ENCODE measurements at regions not wholly inside any gene's neighbourhood (a gene's known extent, or its start where the extent isn't known, plus 50 kb on each side); places are given as distances from the start of the nearest gene placed in this dataset.
"Not testable (repeated sequence)": the region's sequence is repeated elsewhere in the genome, so short reads cannot be mapped to it uniquely, and the experiment has no call there.

- no peak for DNase-seq
Measured at GRCh38 chr2:16227811-16228462, 287.6 kb downstream of the MYCN start.

GRCh38 chr2:16226943-16227664 is 286.8 kb downstream of the MYCN start:
- no peak for DNase-seq

GRCh38 chr2:16226381-16226780 is 286.0 kb downstream of the MYCN start:
- no peak for DNase-seq

- no peak for DNase-seq
Measured at GRCh38 chr2:16225545-16225944, 285.2 kb downstream of the MYCN start.

GRCh38 chr2:16225071-16225470 is 284.7 kb downstream of the MYCN start:
- DNase-seq: no peak

GRCh38 chr2:16224298-16225045 is 284.1 kb downstream of the MYCN start:
- DNase-seq: no peak

GRCh38 chr2:16223841-16224177 is 283.5 kb downstream of the MYCN start:
- DNase-seq: no peak

GRCh38 chr2:16223161-16223840 is 283.0 kb downstream of the MYCN start:
- no peak for DNase-seq

GRCh38 chr2:16222326-16222725 is 282.0 kb downstream of the MYCN start:
- no peak for DNase-seq

GRCh38 chr2:16221461-16222010 is 281.2 kb downstream of the MYCN start:
- no peak for DNase-seq

- no peak for DNase-seq
Measured at GRCh38 chr2:16219292-16219975, 279.1 kb downstream of the MYCN start.

- no peak for DNase-seq
Measured at GRCh38 chr2:16218625-16219024, 278.3 kb downstream of the MYCN start.

- DNase-seq: no peak
Measured at GRCh38 chr2:16218161-16218560, 277.8 kb downstream of the MYCN start.

- not testable (repeated sequence) for DNase-seq
Measured at GRCh38 chr2:16217741-16218140, 277.4 kb downstream of the MYCN start.

- no peak for DNase-seq
Measured at GRCh38 chr2:16217291-16217690, 276.9 kb downstream of the MYCN start.

GRCh38 chr2:16216558-16216945 is 276.2 kb downstream of the MYCN start:
- no peak for DNase-seq

- DNase-seq: no peak
Measured at GRCh38 chr2:16215902-16216557, 275.7 kb downstream of the MYCN start.

- no peak for DNase-seq
Measured at GRCh38 chr2:16214861-16215260, 274.5 kb downstream of the MYCN start.

GRCh38 chr2:16214391-16214790 is 274.0 kb downstream of the MYCN start:
- no peak for DNase-seq

GRCh38 chr2:16212321-16212720 is 272.0 kb downstream of the MYCN start:
- DNase-seq: no peak

GRCh38 chr2:16211341-16211740 is 271.0 kb downstream of the MYCN start:
- DNase-seq: no peak

GRCh38 chr2:16210841-16211240 is 270.5 kb downstream of the MYCN start:
- no peak for DNase-seq

All from effector CD4-positive, alpha-beta T cell (primary cell).